Trophoblast cell (in vitro differentiated cells and primary cell): ENCODE measurements at regions not wholly inside any gene's neighbourhood (a gene's known extent, or its start where the extent isn't known, plus 50 kb on each side); places are given as distances from the start of the nearest gene placed in this dataset.
"Not testable (repeated sequence)": the region's sequence is repeated elsewhere in the genome, so short reads cannot be mapped to it uniquely, and the experiment has no call there.

Source experiments
- DNase-seq, 2 donors: peaks; one replicate each; pipeline ENCODE4 v3.0.0-alpha.2; 2016
- H2AFZ ChIP-seq: 2 replicates; pipeline ENCODE4 v1.6.1; 2013; ENCODE audit warnings: low read length, moderate library complexity, mild to moderate bottlenecking; ENCODE audit not compliant: insufficient read depth, poor library complexity
- H2AK5ac ChIP-seq: 2 replicates; pipeline ENCODE4 v1.6.1; 2013; ENCODE audit warnings: mild to moderate bottlenecking, low read length
- H2BK120ac ChIP-seq: 2 replicates; pipeline ENCODE4 v1.6.1; 2013; ENCODE audit warnings: low read length, mild to moderate bottlenecking, moderate library complexity; ENCODE audit not compliant: insufficient read depth, poor library complexity
- H2BK12ac ChIP-seq: 2 replicates; pipeline ENCODE4 v1.6.1; 2013; ENCODE audit warnings: mild to moderate bottlenecking, low read length, moderate library complexity
- H2BK5ac ChIP-seq: 2 replicates; pipeline ENCODE4 v1.6.1; 2013; ENCODE audit warnings: low read length, low read depth, moderate library complexity, mild to moderate bottlenecking; ENCODE audit not compliant: poor library complexity
- H3K14ac ChIP-seq: 2 replicates; pipeline ENCODE4 v1.6.1; 2013; ENCODE audit warnings: mild to moderate bottlenecking, low read length
- H3K18ac ChIP-seq: 2 replicates; pipeline ENCODE4 v1.6.1; 2013; ENCODE audit warnings: mild to moderate bottlenecking, low read length
- H3K23ac ChIP-seq: 2 replicates; pipeline ENCODE4 v1.6.1; 2013; ENCODE audit warnings: low read length
- H3K27ac ChIP-seq: 2 replicates; pipeline ENCODE4 v1.5.1; 2013; ENCODE audit warnings: low read depth, mild to moderate bottlenecking, inconsistent platforms, low read length, moderate library complexity
- H3K27me3 ChIP-seq: 2 replicates; pipeline ENCODE4 v1.6.1; 2013; ENCODE audit warnings: inconsistent platforms, mild to moderate bottlenecking, low read length, moderate library complexity; ENCODE audit not compliant: insufficient read depth
- H3K36me3 ChIP-seq, 2 experiments: 1 replicate in 1 of 2; 2 replicates in 1 of 2; pipeline ENCODE4 v1.6.1; 2013; ENCODE audit warnings: low read length in 2 of 2, mild to moderate bottlenecking in 2 of 2, moderate library complexity in 1 of 2; ENCODE audit not compliant: insufficient read depth in 2 of 2, control insufficient read depth in 1 of 2
- H3K4ac ChIP-seq: 2 replicates; pipeline ENCODE4 v1.6.1; 2013; ENCODE audit warnings: low read depth, mild to moderate bottlenecking, low read length, moderate library complexity
- H3K4me1 ChIP-seq, 2 experiments: 1 replicate in 1 of 2; 2 replicates in 1 of 2; pipeline ENCODE4 v1.6.1; 2013; ENCODE audit warnings: low read length in 2 of 2, mild to moderate bottlenecking in 2 of 2, moderate library complexity in 1 of 2; ENCODE audit not compliant: insufficient read depth in 2 of 2, control insufficient read depth in 1 of 2
- H3K4me2 ChIP-seq: 2 replicates; pipeline ENCODE4 v1.6.1; 2013; ENCODE audit warnings: inconsistent platforms, mild to moderate bottlenecking, low read length, moderate library complexity
- H3K4me3 ChIP-seq: 2 replicates; pipeline ENCODE4 v1.5.1; 2013; ENCODE audit warnings: mild to moderate bottlenecking, low read depth, low read length, inconsistent platforms
- H3K79me1 ChIP-seq: one replicate; pipeline ENCODE4 v1.6.1; 2013; ENCODE audit warnings: low read length
- H3K79me2 ChIP-seq: 2 replicates; pipeline ENCODE4 v1.6.1; 2013; ENCODE audit warnings: low read length, mild to moderate bottlenecking; ENCODE audit not compliant: control insufficient read depth, insufficient read depth, poor library complexity
- H3K9ac ChIP-seq: 2 replicates; pipeline ENCODE4 v1.6.1; 2013; ENCODE audit warnings: mild to moderate bottlenecking, low read length
- H3K9me3 ChIP-seq: 2 replicates; pipeline ENCODE4 v1.6.1; 2013; ENCODE audit warnings: low read depth, mild to moderate bottlenecking, control low read depth, inconsistent platforms, low read length; ENCODE audit not compliant: insufficient read depth
- H4K12ac ChIP-seq: 2 replicates; pipeline ENCODE4 v1.6.1; 2013; ENCODE audit warnings: low read depth, mild to moderate bottlenecking, low read length, moderate library complexity
- H4K8ac ChIP-seq: 2 replicates; pipeline ENCODE4 v1.6.1; 2013; ENCODE audit warnings: low read depth, mild to moderate bottlenecking, low read length, moderate library complexity
- H4K91ac ChIP-seq: one replicate; pipeline ENCODE4 v1.6.1; 2013; ENCODE audit warnings: low read depth, mild to moderate bottlenecking, low read length, moderate library complexity
- WGBS: extraction: QIAGEN DNeasy Blood & Tissue Kit; methylation state at CpG from one replicate; pipeline ENCODE4 v1.1.7; 2013; ENCODE audit warnings: missing lambda C conversion rate; ENCODE audit not compliant: insufficient read length, insufficient coverage; ENCODE audit errors: extremely low coverage; 5-methylcytosine and 5-hydroxymethylcytosine counted together

- WGBS, result no CpG with 5 or more reads among the region's 10 CpGs
- Histone ChIP-seq H2AK5ac (no peak overlapping the region), H4K12ac (no peak overlapping the region), H3K4me2 (no peak overlapping the region), H3K4ac (no peak overlapping the region), H3K18ac (no peak overlapping the region), H3K27me3 (no peaks in the 10 kb centered on the region), H3K23ac (no peak overlapping the region), H2BK120ac (no peak overlapping the region), H2BK5ac (no peak overlapping the region), H4K8ac (no peak overlapping the region), H3K4me1 (no peaks in the 10 kb centered on the region), H3K4me3 (no peak overlapping the region), H3K14ac (no peak overlapping the region), H3K79me1 (no peaks in the 10 kb centered on the region), H3K9me3 (peaks cover 2% of the 10 kb centered on the region), H2BK12ac (no peak overlapping the region), H3K27ac (no peak overlapping the region), H3K9ac (no peak overlapping the region), H3K36me3 (no peaks in the 10 kb centered on the region), H3K79me2 (no peaks in the 10 kb centered on the region), H4K91ac (no peak overlapping the region), H2AFZ (no peak overlapping the region)
- DNase-seq, result no peak
These were observed 80.6 kb upstream of the HIVEP1 start for GRCh38 chr6:11931296-11932035.

GRCh38 chr6:11930834-11931233 is 81.3 kb upstream of the HIVEP1 start:
- not testable (repeated sequence) for H3K36me3 ChIP-seq, H3K27ac ChIP-seq, H3K9ac ChIP-seq, H2AFZ ChIP-seq, H3K23ac ChIP-seq, H4K8ac ChIP-seq, H4K91ac ChIP-seq, H3K79me2 ChIP-seq, H3K79me1 ChIP-seq, H3K4me3 ChIP-seq, H4K12ac ChIP-seq, H2BK120ac ChIP-seq, H3K14ac ChIP-seq, H2BK12ac ChIP-seq, H2AK5ac ChIP-seq, H3K9me3 ChIP-seq, H3K27me3 ChIP-seq, DNase-seq, H3K4me2 ChIP-seq, H2BK5ac ChIP-seq, H3K18ac ChIP-seq, H3K4ac ChIP-seq, H3K4me1 ChIP-seq
- WGBS, result no CpG with 5 or more reads among the region's 6 CpGs

- no peak overlapping the region for H3K23ac ChIP-seq
- no peak overlapping the region for H3K4me3 ChIP-seq
- H3K79me2 ChIP-seq, result no peaks in the 10 kb centered on the region
- no peak overlapping the region for H4K8ac ChIP-seq
- H3K27me3 ChIP-seq, result no peaks in the 10 kb centered on the region
- H2BK120ac ChIP-seq, result no peak overlapping the region
- peaks cover 2% of the 10 kb centered on the region for H3K9me3 ChIP-seq
- no peak overlapping the region for H2AK5ac ChIP-seq
- H3K18ac ChIP-seq, result no peak overlapping the region
- H3K4me1 ChIP-seq, result no peaks in the 10 kb centered on the region
- no CpG with 5 or more reads among the region's 2 CpGs for WGBS
- H3K4me2 ChIP-seq, result no peak overlapping the region
- no peaks in the 10 kb centered on the region for H3K36me3 ChIP-seq
- no peak overlapping the region for H4K91ac ChIP-seq
- no peak overlapping the region for H3K14ac ChIP-seq
- no peak overlapping the region for H4K12ac ChIP-seq
- H3K4ac ChIP-seq, result no peak overlapping the region
- H2BK5ac ChIP-seq, result no peak overlapping the region
- no peak overlapping the region for H2BK12ac ChIP-seq
- no peaks in the 10 kb centered on the region for H3K79me1 ChIP-seq
- H3K9ac ChIP-seq, result no peak overlapping the region
- no peak for DNase-seq
- no peak overlapping the region for H3K27ac ChIP-seq
- H2AFZ ChIP-seq, result no peak overlapping the region
These were observed 81.9 kb upstream of the HIVEP1 start for GRCh38 chr6:11930240-11930639.

GRCh38 chr6:11929241-11929835 is 82.8 kb upstream of the HIVEP1 start:
- H3K9me3 ChIP-seq, result peaks cover 2% of the 10 kb centered on the region
- no peak overlapping the region for H3K4ac ChIP-seq
- H4K12ac ChIP-seq, result no peak overlapping the region
- H3K36me3 ChIP-seq, result no peaks in the 10 kb centered on the region
- H3K4me2 ChIP-seq, result no peak overlapping the region
- no peak overlapping the region for H2AFZ ChIP-seq
- no peaks in the 10 kb centered on the region for H3K79me1 ChIP-seq
- H4K91ac ChIP-seq, result no peak overlapping the region
- no peak for DNase-seq
- H3K18ac ChIP-seq, result no peak overlapping the region
- no peak overlapping the region for H3K27ac ChIP-seq
- no CpG with 5 or more reads among the region's 8 CpGs for WGBS
- no peaks in the 10 kb centered on the region for H3K27me3 ChIP-seq
- H3K79me2 ChIP-seq, result no peaks in the 10 kb centered on the region
- no peak overlapping the region for H2BK12ac ChIP-seq
- no peak overlapping the region for H2BK120ac ChIP-seq
- no peak overlapping the region for H3K4me3 ChIP-seq
- H3K23ac ChIP-seq, result no peak overlapping the region
- no peak overlapping the region for H3K14ac ChIP-seq
- no peaks in the 10 kb centered on the region for H3K4me1 ChIP-seq
- no peak overlapping the region for H3K9ac ChIP-seq
- no peak overlapping the region for H2AK5ac ChIP-seq
- no peak overlapping the region for H2BK5ac ChIP-seq
- no peak overlapping the region for H4K8ac ChIP-seq
